ENCODE measurements at regions not wholly inside any gene's neighbourhood (a gene's known extent, or its start where the extent isn't known, plus 50 kb on each side); places are given as distances from the start of the nearest gene placed in this dataset.

GRCh38 chr5:124553911-124554310, 192.5 kb downstream of the ZNF608 start:
- Mint-ChIP-seq H3K27me3 (ENCODE audit: low read depth in 3 of 3) (peaks cover 0 to 2% (median 0%) of the 10 kb centered on the region in 3 donors), H3K36me3 (no peaks in the 10 kb centered on the region), H3K9me3 (peaks cover 3 to 12% (median 8%) of the 10 kb centered on the region in 7 donors), H3K4me3 (no peak overlapping the region), H3K4me1 (no peaks in the 10 kb centered on the region), H3K27ac (no peak overlapping the region)
- Histone ChIP-seq H3K4me1 (ENCODE audit: control insufficient read depth in 1 of 2, insufficient read depth in 2 of 2, low read length in 2 of 2) (no peaks in the 10 kb centered on the region), H3K9me3 (replicated peaks in 1 of 2; ENCODE audit: control insufficient read depth in 1 of 2, insufficient read depth in 1 of 2, low read length in 2 of 2) (peaks cover 0 to 3% of the 10 kb centered on the region in 2 donors), H4K20me1 (ENCODE audit: insufficient read depth, low read length) (no peaks in the 10 kb centered on the region), H3K36me3 (replicated peaks in 1 of 2; ENCODE audit: control insufficient read depth in 1 of 2, insufficient read depth in 2 of 2, low read length in 2 of 2) (no peaks in the 10 kb centered on the region), H3K79me2 (ENCODE audit: insufficient read depth, low read length) (no peaks in the 10 kb centered on the region), H2AFZ (ENCODE audit: insufficient read depth, low read depth, low read length, poor library complexity, severe bottlenecking) (no peak overlapping the region), H3K4me2 (replicated peaks; ENCODE audit: extremely low read depth, low read length, poor library complexity, severe bottlenecking) (no peak overlapping the region), H3K4me3 (replicated peaks in 1 of 3; ENCODE audit: low read depth in 2 of 3, low read length in 3 of 3) (no peak overlapping the region), H3K27me3 (ENCODE audit: control insufficient read depth in 2 of 2, insufficient read depth in 2 of 2, low read length in 2 of 2) (no peaks in the 10 kb centered on the region), H3K9ac (ENCODE audit: insufficient read depth, low read length, poor library complexity, severe bottlenecking) (no peak overlapping the region), H3K27ac (ENCODE audit: low read depth in 1 of 2, low read length in 2 of 2) (no peak overlapping the region)
- no peak for TF ChIP-seq CTCF (IDR thresholded peaks at IDR 0.05)
- DNase-seq: no peak
- intact Hi-C loops (cut with micrococcal nuclease): no loop called here
- no CpG with 5 or more reads among the region's 2 CpGs for WGBS (ENCODE audit: insufficient coverage)

- no peaks in the 10 kb centered on the region for H3K36me3 Mint-ChIP-seq
- H3K4me1 ChIP-seq (ENCODE audit: control insufficient read depth in 1 of 2, insufficient read depth in 2 of 2, low read length in 2 of 2): no peaks in the 10 kb centered on the region
- peaks cover 2 to 12% (median 5%) of the 10 kb centered on the region in 7 donors for H3K9me3 Mint-ChIP-seq
- no peaks in the 10 kb centered on the region for H3K79me2 ChIP-seq (ENCODE audit: insufficient read depth, low read length)
- H3K4me3 Mint-ChIP-seq: no peak overlapping the region
- no peaks in the 10 kb centered on the region for H3K9me3 ChIP-seq (replicated peaks in 1 of 2; ENCODE audit: control insufficient read depth in 1 of 2, insufficient read depth in 1 of 2, low read length in 2 of 2)
- no peak overlapping the region for H2AFZ ChIP-seq (ENCODE audit: insufficient read depth, low read depth, low read length, poor library complexity, severe bottlenecking)
- H4K20me1 ChIP-seq (ENCODE audit: insufficient read depth, low read length): no peaks in the 10 kb centered on the region
- intact Hi-C loops (cut with micrococcal nuclease): no loop called here
- H3K27ac Mint-ChIP-seq: no peak overlapping the region
- no peaks in the 10 kb centered on the region for H3K4me1 Mint-ChIP-seq
- 89% methylated on average over 1 of the region's 4 CpGs for WGBS (ENCODE audit: insufficient coverage)
- H3K4me3 ChIP-seq (replicated peaks in 1 of 3; ENCODE audit: low read depth in 2 of 3, low read length in 3 of 3): no peak overlapping the region
- DNase-seq: no peak
- H3K27ac ChIP-seq (ENCODE audit: low read depth in 1 of 2, low read length in 2 of 2): no peak overlapping the region
- no peaks in the 10 kb centered on the region for H3K27me3 ChIP-seq (ENCODE audit: control insufficient read depth in 2 of 2, insufficient read depth in 2 of 2, low read length in 2 of 2)
- H3K9ac ChIP-seq (ENCODE audit: insufficient read depth, low read length, poor library complexity, severe bottlenecking): no peak overlapping the region
- H3K4me2 ChIP-seq (replicated peaks; ENCODE audit: extremely low read depth, low read length, poor library complexity, severe bottlenecking): no peak overlapping the region
- TF ChIP-seq CTCF (IDR thresholded peaks at IDR 0.05): no peak
- peaks cover 0 to 2% (median 0%) of the 10 kb centered on the region in 3 donors for H3K27me3 Mint-ChIP-seq (ENCODE audit: low read depth in 3 of 3)
- no peaks in the 10 kb centered on the region for H3K36me3 ChIP-seq (replicated peaks in 1 of 2; ENCODE audit: control insufficient read depth in 1 of 2, insufficient read depth in 2 of 2, low read length in 2 of 2)
These were observed 193.9 kb downstream of the ZNF608 start for GRCh38 chr5:124552526-124552925.

All from CD14-positive monocyte (primary cell).